ENCODE measurements at regions not wholly inside any gene's neighbourhood (a gene's known extent, or its start where the extent isn't known, plus 50 kb on each side); places are given as distances from the start of the nearest gene placed in this dataset.

DNA sequence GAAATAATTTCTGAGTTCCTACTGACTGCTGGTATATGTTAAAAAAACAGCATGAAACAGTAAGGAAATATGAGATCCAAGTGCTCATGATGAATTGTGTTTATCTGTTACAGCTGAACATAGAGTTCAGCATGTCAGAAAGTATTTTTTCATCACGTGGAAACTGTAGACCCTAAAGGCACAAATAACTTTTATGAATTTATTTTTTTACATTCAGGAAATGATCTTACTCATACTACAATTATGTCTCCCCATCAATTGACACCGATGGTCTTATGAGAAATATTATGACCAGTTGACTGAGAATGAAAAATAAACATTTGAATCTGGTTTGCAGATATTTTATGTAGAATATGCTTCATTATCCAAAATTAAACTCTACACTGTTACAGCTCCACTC, 283.1 kb upstream of the SPANXN4 start:
- no peak overlapping the region for H3K4me3 ChIP-seq
- in situ Hi-C loops (cut with MboI; ENCODE audit: low pct_unique_long_range_greater_than_20kb in 2 of 9, low sequenced_read_pairs in 9 of 9, unreplicated experiment in 9 of 9), result no loop called here
- no peak for ATAC-seq (replicated peaks in 6 of 8)
- H3K4me1 ChIP-seq (replicated peaks in 1 of 2), result no peaks in the 10 kb centered on the region
- H3K27ac ChIP-seq, result no peak overlapping the region
- WGBS, 10 experiments, result 0 to 36% (median 0%) methylated on average over 1 to 2 of the region's 2 CpGs; no CpG with 5 or more reads in 7 of the 10 experiments

DNA sequence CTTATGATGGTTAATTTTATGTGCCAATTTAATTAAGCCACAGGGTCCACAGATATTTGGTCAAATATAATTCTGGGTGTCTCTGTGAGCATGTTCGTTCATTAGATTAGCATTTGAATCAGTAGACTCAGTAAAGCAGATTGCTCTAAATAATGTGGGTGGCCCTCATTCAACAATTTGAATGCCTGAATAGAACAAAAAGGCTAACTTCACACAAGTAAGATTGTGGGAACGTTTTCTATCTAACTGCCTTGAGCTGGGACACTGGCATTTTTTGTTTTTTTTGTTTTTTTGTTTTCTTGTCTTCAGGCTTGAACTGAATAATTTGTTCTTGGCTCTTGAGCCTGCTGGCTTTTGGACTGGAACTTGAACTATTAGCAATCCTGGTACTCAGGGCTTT, 292.4 kb upstream of the SPANXN4 start:
- peak in 4 of 8 experiments; percentile 49 to 60 (median 52) for ATAC-seq (replicated peaks in 6 of 8)
- no peaks in the 10 kb centered on the region for H3K4me1 ChIP-seq (replicated peaks in 1 of 2)
- no peak overlapping the region for H3K4me3 ChIP-seq
- H3K27ac ChIP-seq, result no peak overlapping the region
- 0 to 6% (median 0%) methylated on average over 1 to 2 of the region's 2 CpGs; no CpG with 5 or more reads in 7 of the 10 experiments for WGBS, 10 experiments
- in situ Hi-C loops (cut with MboI; ENCODE audit: low pct_unique_long_range_greater_than_20kb in 2 of 9, low sequenced_read_pairs in 9 of 9, unreplicated experiment in 9 of 9), result no loop called here

- ATAC-seq (replicated peaks in 6 of 8), result no peak
- in situ Hi-C loops (cut with MboI; ENCODE audit: low pct_unique_long_range_greater_than_20kb in 2 of 9, low sequenced_read_pairs in 9 of 9, unreplicated experiment in 9 of 9), result no loop called here
- Histone ChIP-seq H3K4me1 (replicated peaks in 1 of 2) (no peaks in the 10 kb centered on the region), H3K4me3 (no peak overlapping the region), H3K27ac (no peak overlapping the region)
- 0 to 41% (median 25%) methylated on average over 1 to 3 of the region's 3 CpGs; no CpG with 5 or more reads in 2 of the 10 experiments for WGBS, 10 experiments
Observed at GRCh38 chrX:142711796-142712290, 313.9 kb upstream of the SPANXN4 start.

DNA sequence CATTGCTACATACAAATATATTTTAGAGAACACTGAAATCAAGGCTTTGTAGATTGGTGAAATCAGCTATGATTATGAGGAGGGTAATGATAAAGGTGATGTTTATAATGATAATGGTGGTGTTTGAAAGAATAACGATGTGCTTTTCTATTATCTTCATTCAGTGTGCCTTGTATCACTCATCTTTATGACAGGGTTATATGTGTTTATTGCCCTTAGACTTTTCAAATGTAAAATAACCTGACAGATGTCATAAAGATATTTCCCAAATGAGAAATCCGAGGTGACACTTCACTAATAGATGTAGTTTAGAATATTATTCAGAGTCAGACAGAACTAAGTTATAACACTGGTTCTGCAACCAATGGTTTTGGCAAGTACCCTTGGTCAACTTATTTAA, 323.0 kb upstream of the SPANXN4 start:
- no peak overlapping the region for H3K27ac ChIP-seq
- H3K4me1 ChIP-seq (replicated peaks in 1 of 2), result no peaks in the 10 kb centered on the region
- H3K4me3 ChIP-seq, result no peak overlapping the region
- WGBS, 10 experiments, result 0 to 58% (median 15%) methylated on average over 1 to 2 of the region's 2 CpGs; no CpG with 5 or more reads in 4 of the 10 experiments
- in situ Hi-C loops (cut with MboI; ENCODE audit: low pct_unique_long_range_greater_than_20kb in 2 of 9, low sequenced_read_pairs in 9 of 9, unreplicated experiment in 9 of 9), result no loop called here
- no peak for ATAC-seq (replicated peaks in 6 of 8)

DNA sequence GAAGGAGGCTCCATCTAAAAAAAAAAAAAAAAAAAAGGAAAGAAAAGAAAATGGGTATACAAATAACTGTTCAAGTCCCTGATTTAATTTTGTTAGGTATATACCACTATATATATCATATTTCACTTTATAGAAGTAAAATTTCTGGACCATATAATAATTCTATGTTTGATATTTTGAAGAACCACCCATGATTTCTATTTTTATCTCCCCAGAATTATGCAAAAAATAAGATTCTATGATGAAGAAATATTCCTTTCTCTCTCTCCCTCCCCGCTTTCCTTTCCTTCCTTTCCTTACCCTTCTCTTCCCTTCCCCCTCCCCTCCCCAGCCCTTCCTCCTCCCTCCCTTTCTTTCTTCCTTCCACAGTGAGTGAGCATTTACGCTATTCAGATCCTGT, 337.5 kb upstream of the SPANXN4 start:
- no peak overlapping the region for H3K27ac ChIP-seq
- in situ Hi-C loops (cut with MboI; ENCODE audit: low pct_unique_long_range_greater_than_20kb in 2 of 9, low sequenced_read_pairs in 9 of 9, unreplicated experiment in 9 of 9), result no loop called here
- ATAC-seq (replicated peaks in 6 of 8), result no peak
- no peaks in the 10 kb centered on the region for H3K4me1 ChIP-seq (replicated peaks in 1 of 2)
- 50% methylated on average over 1 of the region's 2 CpGs; no CpG with 5 or more reads in 9 of the 10 experiments for WGBS, 10 experiments
- no peak overlapping the region for H3K4me3 ChIP-seq

- H3K4me3 ChIP-seq, result no peak overlapping the region
- peak in 1 of 8 experiments; percentile 33 for ATAC-seq (replicated peaks in 6 of 8)
- in situ Hi-C loops (cut with MboI; ENCODE audit: low pct_unique_long_range_greater_than_20kb in 2 of 9, low sequenced_read_pairs in 9 of 9, unreplicated experiment in 9 of 9), result no loop called here
- no peaks in the 10 kb centered on the region for H3K4me1 ChIP-seq (replicated peaks in 1 of 2)
- no peak overlapping the region for H3K27ac ChIP-seq
- 0 to 20% (median 7%) methylated on average over 1 to 3 of the region's 3 CpGs; no CpG with 5 or more reads in 5 of the 10 experiments for WGBS, 10 experiments
Observed at GRCh38 chrX:142686653-142687283, 339.0 kb upstream of the SPANXN4 start.

DNA sequence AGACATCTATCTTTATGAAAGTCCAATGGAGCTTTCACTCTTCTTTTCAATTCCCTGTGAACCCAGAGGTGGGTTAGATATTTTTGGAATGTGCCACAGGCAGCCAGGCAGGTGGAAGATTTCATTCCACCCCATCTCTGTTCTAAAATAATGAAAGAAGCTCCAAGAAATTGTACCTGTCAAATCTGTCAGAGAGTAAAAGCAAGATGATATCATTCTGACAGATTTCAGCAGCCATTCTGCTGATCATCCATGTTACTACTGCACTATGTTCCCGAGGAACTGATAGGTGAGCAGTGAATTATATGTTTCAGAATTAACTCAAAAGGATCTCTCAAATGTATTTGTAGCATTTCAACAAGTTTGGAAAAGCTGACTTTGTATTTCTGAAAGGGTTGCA, 339.5 kb upstream of the SPANXN4 start:
- Histone ChIP-seq H3K27ac (no peak overlapping the region), H3K4me1 (replicated peaks in 1 of 2) (no peaks in the 10 kb centered on the region), H3K4me3 (no peak overlapping the region)
- in situ Hi-C loops (cut with MboI; ENCODE audit: low pct_unique_long_range_greater_than_20kb in 2 of 9, low sequenced_read_pairs in 9 of 9, unreplicated experiment in 9 of 9), result no loop called here
- 0 to 50% methylated on average over 1 of the region's 1 CpG; no CpG with 5 or more reads in 8 of the 10 experiments for WGBS, 10 experiments
- no peak for ATAC-seq (replicated peaks in 6 of 8)

- no peak for ATAC-seq (replicated peaks in 6 of 8)
- Histone ChIP-seq H3K27ac (no peak overlapping the region), H3K4me3 (no peak overlapping the region), H3K4me1 (replicated peaks in 1 of 2) (no peaks in the 10 kb centered on the region)
- in situ Hi-C loops (cut with MboI; ENCODE audit: low pct_unique_long_range_greater_than_20kb in 2 of 9, low sequenced_read_pairs in 9 of 9, unreplicated experiment in 9 of 9), result no loop called here
Observed at GRCh38 chrX:142680038-142680437, 345.7 kb upstream of the SPANXN4 start.

- Histone ChIP-seq H3K4me1 (replicated peaks in 1 of 2) (no peaks in the 10 kb centered on the region), H3K27ac (no peak overlapping the region), H3K4me3 (no peak overlapping the region)
- in situ Hi-C loops (cut with MboI; ENCODE audit: low pct_unique_long_range_greater_than_20kb in 2 of 9, low sequenced_read_pairs in 9 of 9, unreplicated experiment in 9 of 9), result no loop called here
- ATAC-seq (replicated peaks in 6 of 8), result no peak
- WGBS, 10 experiments, result 0 to 29% (median 20%) methylated on average over 1 of the region's 1 CpG; no CpG with 5 or more reads in 7 of the 10 experiments
Observed at GRCh38 chrX:142671036-142671435, 354.7 kb upstream of the SPANXN4 start.

GRCh38 chrX:142663330-142664095, 362.2 kb upstream of the SPANXN4 start:
- no peaks in the 10 kb centered on the region for H3K4me1 ChIP-seq (replicated peaks in 1 of 2)
- ATAC-seq (replicated peaks in 6 of 8), result peak in 1 of 8 experiments; percentile 46
- no peak overlapping the region for H3K27ac ChIP-seq
- in situ Hi-C loops (cut with MboI; ENCODE audit: low pct_unique_long_range_greater_than_20kb in 2 of 9, low sequenced_read_pairs in 9 of 9, unreplicated experiment in 9 of 9), result no loop called here
- 0 to 46% (median 17%) methylated on average over 1 to 3 of the region's 3 CpGs; no CpG with 5 or more reads in 5 of the 10 experiments for WGBS, 10 experiments
- H3K4me3 ChIP-seq, result no peak overlapping the region

DNA sequence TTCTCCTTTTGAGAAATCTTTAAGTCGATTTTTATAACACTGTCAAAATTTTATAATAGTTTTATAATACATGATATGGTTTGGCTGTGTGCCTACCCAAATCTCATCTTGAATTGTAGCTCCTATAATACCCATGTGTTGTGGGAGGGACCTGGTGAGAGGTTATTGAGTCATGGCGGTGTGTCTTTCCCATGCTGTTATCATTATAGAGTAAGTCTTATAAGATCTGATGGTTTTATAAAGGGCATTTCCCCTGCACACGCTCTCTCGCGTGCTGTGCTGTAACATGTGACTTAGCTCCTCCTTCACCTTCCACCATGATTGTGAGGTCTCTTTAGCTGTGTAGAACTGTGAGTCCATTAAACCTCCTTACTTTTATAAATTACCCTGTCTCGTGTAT, 364.0 kb upstream of the SPANXN4 start:
- Histone ChIP-seq H3K4me3 (no peak overlapping the region), H3K4me1 (replicated peaks in 1 of 2) (no peaks in the 10 kb centered on the region), H3K27ac (no peak overlapping the region)
- ATAC-seq (replicated peaks in 6 of 8), result no peak
- WGBS, 10 experiments, result 0 to 75% (median 21%) methylated on average over 1 to 6 of the region's 6 CpGs; no CpG with 5 or more reads in 4 of the 10 experiments
- in situ Hi-C loops (cut with MboI; ENCODE audit: low pct_unique_long_range_greater_than_20kb in 2 of 9, low sequenced_read_pairs in 9 of 9, unreplicated experiment in 9 of 9), result no loop called here

GRCh38 chrX:142655507-142655906, 370.2 kb upstream of the SPANXN4 start:
- Histone ChIP-seq H3K27ac (no peak overlapping the region), H3K4me3 (no peak overlapping the region), H3K4me1 (replicated peaks in 1 of 2) (no peaks in the 10 kb centered on the region)
- in situ Hi-C loops (cut with MboI; ENCODE audit: low pct_unique_long_range_greater_than_20kb in 2 of 9, low sequenced_read_pairs in 9 of 9, unreplicated experiment in 9 of 9), result no loop called here
- peak in 4 of 8 experiments; percentile 33 to 59 (median 44) for ATAC-seq (replicated peaks in 6 of 8)
- WGBS, 10 experiments, result 0 to 70% (median 50%) methylated on average over 1 to 2 of the region's 2 CpGs; no CpG with 5 or more reads in 3 of the 10 experiments

DNA sequence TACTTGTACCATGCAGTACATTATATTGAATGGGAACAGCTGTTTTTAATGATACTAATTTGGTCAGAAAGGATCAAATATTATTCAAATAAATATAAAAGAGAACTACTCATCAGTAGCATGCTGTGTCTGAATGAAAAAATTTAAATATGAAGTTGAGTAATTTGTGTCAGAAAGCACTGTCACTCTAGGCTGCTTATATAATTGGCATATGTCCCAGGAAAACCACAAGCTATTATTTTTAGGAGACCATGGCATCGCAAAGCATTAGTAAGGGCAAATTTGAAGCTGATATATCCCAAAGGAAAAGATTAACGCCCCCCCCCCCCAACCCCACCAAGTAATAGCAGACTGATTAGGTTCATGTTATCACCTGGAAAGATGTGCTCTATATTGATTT, 388.5 kb upstream of the SPANXN4 start:
- ATAC-seq (replicated peaks in 6 of 8), result no peak
- Histone ChIP-seq H3K4me3 (no peak overlapping the region), H3K27ac (no peak overlapping the region), H3K4me1 (replicated peaks in 1 of 2) (no peaks in the 10 kb centered on the region)
- WGBS, 10 experiments, result 20 to 38% methylated on average over 1 of the region's 2 CpGs; no CpG with 5 or more reads in 8 of the 10 experiments
- in situ Hi-C loops (cut with MboI; ENCODE audit: low pct_unique_long_range_greater_than_20kb in 2 of 9, low sequenced_read_pairs in 9 of 9, unreplicated experiment in 9 of 9), result no loop called here
